Amniotic stem cell (primary cell): ENCODE measurements at regions not wholly inside any gene's neighbourhood (a gene's known extent, or its start where the extent isn't known, plus 50 kb on each side); places are given as distances from the start of the nearest gene placed in this dataset.
"Not testable (repeated sequence)": the region's sequence is repeated elsewhere in the genome, so short reads cannot be mapped to it uniquely, and the experiment has no call there.

Source experiments
- DNase-seq: peaks from one replicate; lab custom pipeline; 2025; lab: John Stamatoyannopoulos, UW

DNA sequence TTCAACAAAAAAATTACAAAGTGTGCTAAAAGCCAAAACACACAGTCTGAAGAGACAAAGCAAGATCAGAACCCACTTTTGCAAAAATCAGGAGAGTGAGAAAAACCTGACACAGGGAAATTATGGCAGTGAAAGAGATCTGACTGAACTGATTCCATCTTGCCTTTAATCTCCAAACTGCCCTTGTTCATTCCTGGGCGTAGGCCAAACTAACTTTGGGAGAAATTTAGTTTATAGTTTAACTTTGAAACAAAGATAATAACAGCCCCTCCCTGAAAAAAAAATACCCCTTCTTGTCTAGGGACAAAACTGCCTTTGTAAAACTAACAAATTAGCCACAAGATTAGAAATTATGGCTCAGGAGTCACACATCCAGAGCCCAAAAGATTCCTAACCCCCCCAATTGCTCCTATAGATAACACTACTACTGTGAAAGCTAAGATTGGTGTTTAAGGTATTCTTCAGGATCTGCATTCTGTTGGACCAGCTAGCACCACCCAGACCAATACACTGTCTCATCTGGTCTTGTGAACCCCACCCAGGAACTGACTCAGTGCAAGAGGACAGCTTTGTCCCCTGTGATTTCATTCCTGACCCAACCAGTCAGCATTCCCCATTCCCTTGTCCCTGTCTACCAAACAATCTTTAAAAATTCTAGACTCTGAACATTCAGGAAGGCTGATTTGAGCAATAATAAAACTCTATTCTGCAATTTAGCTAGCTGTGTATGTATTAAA is 226.1 kb upstream of the SH3BP4 start:
- no peak for DNase-seq

DNA sequence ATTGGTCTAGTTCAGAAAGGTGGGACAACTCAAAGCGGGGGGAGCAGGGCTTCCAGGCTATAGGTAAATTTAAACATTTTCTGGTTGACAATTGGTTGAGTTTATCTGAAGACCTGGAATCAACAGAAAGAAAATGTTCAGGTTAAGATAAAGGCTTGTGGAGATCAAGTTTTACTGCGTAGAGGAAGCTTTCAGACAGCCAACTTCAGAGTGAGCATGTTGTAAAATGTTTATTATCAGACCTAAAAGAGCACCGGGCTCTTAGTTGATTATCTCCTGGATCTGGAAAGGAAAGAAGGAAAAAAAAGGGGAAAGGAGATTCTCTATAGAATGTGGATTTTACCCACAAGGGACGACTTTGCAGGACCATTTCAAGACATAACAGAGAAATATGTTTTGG is 227.0 kb upstream of the SH3BP4 start:
- no peak for DNase-seq

DNA sequence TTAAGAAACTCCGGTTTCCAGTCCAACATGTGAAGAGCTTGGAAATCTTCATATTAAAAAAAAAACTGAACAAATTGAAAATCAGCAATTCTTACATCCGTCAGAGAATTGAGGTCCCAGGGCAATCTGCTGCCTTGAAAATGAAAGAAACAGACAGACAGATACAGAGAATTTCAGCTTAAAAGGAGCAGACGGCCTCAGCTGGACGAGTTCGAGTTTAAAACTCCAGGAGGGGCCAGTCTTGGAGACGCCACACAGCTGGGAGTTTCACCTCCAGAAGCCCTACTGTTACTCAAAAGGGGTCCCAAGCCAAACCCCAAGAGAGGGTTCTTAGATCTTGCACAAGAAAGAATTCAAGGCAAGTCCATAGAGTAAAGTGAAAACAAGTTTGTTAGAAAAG is 226.5 kb upstream of the ARL4C start:
- DNase-seq, result no peak

DNA sequence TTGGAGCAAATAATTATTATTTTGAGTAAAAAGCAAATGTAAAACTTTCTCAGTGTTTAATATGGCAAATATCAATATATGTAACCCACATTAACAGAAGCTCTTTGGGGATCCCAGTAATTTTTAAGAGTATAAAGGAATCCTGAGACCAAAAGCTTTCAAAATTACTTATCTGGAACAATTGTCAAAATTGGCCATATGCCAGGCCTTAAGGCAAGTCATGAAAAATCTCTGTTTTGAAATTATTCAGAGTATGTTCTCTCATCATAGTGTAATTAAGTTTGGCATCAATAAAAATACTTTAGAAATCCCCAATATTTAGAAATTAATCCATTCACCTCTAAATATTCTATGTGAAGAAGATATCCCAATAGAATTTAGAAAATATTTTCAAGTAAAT is 225.3 kb upstream of the ARL4C start:
- DNase-seq, result no peak

DNA sequence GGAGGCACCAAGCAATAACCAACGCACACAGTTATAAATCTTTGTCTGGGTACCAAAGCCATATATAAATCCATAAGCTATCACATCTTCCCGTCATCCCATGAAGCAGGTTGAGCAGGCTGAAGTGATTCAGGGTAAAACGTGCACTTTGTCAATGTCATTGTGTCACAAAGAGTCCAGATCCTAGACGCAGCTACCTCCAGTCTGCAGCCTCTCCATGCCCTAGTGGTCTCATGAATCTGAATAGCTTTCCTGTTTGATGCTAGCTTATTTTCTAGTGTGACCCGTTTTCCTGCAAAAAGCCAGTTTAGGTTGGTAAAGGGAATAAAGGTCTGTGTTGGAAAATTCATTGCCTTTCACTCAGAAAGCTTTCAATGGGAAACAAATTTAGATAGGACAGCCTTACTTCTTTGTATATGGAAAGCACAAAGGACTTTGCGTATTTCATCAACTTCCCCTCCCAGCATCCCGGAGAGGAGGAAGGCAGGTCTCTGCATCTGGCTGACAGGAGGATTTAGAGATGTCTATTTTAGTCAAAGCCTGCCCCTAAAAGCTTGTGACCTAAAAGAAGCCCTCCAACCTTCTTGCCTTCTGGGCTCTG is 222.3 kb upstream of the ARL4C start:
- no peak for DNase-seq

DNA sequence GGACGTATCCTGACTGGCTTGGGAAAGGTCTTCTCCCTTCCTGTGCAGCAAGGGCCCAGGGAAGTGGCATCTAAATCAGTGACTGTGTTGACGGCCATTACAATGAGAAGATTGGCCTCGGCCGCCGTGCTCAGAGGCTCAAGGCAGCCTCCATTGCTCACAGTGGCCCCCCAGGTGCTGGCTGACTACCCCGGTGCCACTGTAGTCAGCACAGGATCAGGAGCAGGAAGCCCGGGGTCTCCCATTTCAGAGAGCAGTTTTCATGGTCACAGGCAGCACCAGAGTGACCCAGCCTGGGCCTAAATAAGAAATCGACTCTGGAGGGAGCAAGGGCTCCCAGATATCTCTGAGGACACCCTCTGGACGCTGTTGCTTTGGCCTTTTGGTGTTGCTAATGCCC is 219.4 kb upstream of the ARL4C start:
- DNase-seq, result no peak

DNA sequence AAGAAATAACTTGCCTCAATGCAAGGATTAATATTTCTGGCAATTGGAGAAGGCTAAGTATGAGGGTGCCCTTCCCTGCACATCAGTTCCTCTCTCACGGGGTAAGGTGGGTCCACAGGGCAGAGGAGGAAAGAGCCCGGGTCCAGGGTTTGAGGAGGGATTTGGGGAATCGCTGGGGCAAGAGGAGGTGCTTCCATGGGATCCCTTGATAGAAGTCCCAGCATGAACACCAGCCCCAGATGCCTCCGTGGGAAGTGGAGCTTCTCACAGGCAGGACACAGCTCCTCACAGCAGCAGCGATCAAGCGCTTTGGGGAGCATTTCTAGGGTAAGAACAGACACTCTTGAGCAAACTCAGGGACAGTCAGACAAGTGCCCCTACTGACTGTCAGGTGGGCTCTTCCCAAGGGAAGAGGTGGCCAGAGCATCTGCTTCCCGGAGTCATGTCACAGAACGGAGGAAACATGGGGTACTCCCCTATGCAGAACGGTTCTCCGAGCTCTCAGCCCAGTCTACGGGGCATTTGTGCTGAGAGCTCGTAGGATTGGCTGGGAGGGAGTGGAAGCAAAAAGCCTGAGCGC is 218.9 kb upstream of the ARL4C start:
- no peak for DNase-seq

DNA sequence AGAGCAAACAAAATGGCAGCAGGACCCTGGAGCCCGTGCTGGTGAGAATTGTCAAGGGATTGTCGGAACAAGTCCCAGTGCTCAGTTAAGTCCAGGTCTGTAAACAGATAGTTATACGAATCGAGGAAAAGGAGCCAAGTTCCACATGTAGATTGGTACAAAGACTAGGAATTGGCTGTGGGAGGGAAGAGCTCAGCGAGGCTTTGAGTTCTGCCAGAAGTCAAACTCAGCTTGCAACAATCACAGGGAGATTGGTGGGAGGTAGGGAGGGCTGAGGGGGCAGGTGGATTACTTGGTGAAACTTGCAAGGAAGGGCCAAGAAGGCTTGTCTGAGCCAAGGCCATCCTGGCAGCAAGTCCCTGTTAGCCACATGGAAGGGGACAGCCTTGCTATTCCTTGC is 217.8 kb upstream of the ARL4C start:
- no peak for DNase-seq

DNA sequence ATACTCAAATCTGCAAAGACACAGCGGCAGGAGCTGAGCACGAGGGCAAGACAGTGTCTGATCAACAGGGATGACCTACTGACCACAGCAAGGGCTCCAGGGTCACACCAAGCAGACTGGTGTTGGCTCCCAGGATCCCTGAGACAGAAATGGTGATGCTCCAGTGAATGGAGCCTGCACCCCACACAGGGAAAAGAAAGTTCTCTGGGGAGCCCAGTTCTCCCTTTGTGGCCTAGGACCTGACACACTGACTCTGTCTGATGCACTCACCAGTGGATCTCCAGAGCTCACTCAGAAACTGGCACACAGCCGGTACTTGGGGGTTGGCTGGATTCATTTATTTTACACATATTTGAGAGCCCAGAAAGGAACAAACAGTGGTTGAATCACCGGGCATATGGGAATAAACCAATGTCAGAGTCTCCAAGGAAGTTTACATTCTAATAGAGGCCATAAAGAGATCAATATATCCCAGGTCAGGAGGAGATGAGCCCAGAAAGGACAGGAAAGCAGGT is 215.6 kb upstream of the ARL4C start:
- no peak for DNase-seq

DNA sequence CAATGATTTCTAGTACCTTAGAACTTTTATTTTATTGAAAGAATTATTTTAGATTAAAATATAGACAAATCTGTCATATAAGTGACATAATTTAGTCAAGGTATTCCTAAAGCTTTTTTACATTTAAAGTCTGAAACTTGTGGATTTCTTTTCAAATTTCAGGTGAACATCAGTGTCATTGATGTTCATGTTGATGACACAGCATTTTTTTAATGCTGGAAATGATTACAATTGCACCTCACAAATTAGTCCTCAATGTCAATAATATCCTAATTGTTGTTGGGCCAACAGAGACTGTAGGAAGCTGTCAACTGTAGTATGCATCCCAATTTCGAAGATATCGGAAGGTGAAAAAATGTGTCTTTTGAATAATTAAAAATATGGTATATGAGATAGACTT is 214.4 kb upstream of the ARL4C start:
- no peak for DNase-seq

DNA sequence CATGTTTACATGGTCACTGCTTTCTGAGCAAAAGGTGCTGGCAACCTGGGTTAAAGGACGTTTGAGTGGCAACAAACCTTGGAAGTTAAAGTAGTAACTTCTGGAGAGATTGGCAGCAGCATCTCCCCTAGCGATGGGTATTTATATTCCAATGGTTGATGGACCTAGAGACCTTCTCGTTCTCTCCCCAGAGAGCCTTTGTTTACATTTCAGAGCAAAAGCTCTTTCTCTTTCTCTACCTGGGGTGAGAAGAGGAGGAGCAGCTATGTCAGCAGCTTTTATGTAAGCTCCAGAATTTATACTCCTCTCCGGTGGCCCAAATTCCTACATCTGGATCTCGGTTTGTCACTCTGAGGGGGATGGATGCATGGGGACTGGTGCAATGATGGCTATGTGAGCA is 213.7 kb upstream of the ARL4C start:
- no peak for DNase-seq

DNA sequence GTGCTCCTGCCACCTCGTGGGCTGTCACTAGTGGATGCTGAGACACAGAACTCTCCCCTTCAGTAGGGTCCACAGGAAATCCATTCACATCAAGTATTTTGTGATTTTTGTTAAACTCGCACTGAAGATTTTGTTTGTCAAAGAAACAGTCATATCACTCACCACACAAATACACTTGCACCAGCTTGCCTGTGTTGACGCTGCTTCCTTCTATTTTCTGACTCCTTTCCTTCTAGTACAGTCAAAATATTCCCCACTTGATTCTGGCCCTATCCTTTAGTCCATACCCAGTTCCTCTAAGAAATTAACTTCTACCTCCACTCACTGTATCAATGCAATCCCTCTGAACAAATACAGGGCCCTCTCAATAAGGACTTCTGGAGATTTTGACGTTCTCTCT is 213.2 kb upstream of the ARL4C start:
- no peak for DNase-seq

DNA sequence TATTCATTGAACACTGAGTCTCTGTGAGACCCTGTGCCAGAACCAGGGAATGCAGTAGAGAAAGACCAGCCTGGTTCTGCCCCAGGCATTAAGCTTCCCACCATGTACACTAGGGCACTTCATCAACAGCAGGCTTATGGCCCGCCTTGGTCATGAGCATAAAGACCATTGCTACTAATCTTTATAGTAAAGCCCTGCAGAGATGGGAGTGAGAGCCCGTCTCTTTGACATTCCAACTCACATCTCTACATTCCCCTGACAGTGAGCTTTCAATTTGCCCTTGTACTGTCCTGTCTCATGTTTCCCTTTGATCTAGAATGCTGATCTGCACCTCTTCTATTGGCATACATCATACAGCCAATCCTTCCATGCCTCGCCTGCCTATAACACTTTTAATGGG is 211.8 kb upstream of the ARL4C start:
- no peak for DNase-seq

DNA sequence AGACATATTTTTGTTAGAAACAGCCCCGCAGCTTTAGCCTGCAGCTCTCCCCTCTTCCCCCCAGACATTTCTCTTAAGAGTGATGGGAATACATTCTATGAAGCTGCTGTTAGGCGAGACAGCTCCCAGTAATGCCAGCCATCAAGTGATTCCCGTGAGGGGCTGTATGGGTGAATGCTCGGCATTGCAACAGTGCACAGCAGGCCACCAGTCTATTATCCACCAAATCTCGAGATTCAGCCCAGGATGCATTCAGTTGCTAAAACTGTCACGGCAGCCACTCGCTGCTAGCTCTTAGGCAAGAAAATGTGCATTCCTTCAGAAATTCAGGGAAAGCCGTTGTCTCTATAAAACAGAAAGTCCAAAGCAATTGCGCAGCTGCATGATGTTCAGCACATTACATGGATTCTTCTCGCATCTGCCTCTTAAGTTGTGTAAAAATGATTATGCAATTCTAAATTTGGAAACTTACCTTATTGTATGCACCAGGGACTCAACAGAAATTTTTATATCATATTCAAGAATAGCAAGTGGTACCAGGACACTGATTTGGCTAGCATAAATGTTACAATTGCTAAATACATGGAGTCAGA is 211.3 kb upstream of the ARL4C start:
- no peak for DNase-seq

DNA sequence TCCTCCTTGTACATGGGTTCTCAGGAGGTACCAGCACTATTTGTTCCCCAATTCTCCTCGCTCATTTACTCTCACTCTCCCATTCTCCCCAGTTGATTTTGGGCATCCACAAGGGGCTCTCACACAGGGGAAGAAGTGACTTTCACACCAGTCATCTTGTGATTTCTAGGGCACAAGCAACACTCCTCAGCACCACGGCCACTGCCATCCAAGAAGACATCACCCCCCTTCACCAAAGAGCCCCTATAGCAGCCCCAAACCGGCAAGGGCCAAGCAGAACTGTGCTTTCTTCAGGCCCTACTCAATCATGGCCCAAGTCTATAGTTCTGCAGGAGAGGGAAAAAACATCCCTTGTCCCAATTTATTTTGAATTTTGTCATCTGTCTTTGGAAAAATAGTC is 209.2 kb upstream of the ARL4C start:
- DNase-seq, result no peak

DNA sequence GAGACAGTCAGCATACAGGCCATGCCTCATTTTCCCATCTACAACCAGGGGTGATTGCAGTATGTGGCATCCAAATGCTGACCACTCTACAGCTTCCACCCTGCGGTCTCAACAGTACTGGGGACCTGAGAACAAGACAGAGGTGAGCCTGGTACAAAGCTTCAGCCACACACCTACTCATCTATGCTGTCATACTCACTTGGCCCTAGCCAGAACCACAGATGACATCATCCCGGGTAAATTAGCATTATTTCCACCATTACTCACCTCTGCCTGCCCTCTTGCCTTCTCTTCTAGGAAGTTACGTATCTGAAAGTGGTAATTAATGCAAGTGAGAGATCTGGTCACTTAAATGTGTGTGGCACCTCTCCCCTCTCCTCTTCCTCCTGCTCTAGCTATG is 208.2 kb upstream of the ARL4C start:
- DNase-seq, result no peak

DNA sequence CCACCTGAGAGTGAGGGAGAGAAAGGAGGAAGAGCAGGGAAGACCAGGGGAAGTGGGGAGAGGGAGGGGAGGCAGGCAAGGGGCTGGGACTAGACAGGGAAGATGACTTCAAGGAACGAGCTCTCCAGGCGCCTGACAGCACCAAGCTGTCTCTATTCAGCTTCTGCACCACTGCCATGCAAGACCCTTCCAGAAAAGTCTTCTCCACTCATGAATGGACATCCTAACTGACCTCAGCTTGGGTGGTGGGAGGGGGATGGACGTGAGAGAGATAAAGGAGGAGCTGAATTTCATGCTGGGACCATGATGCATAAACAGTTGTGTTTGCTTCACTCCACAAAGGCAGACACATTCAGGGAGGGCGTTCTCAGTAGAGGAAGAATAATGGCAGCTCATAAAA is 206.4 kb upstream of the ARL4C start:
- DNase-seq, result no peak

DNA sequence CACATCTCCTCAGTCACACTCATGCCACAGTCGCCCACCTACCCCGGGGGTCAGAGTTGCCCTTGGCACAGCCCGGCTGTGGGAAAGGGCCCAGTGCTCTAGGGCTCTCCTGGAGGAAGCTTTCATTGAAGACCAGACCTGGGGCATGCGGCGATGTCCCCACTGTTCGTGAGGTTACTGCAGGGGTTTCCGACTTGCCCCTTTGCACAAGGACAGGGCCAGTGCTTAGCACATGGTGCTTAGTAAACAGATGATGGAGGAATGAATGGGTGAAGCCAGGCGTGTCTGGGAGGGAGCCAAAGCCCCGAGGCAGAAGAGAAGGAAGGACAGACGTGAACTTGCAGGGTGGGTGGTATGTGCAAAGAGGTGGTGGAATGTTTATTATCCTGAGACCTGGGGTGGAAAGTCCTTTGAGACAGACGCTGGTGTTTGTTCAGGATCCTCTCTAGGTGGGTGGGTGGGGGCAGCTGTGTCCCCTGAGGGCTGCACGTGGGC is 205.9 kb upstream of the ARL4C start:
- no peak for DNase-seq

DNA sequence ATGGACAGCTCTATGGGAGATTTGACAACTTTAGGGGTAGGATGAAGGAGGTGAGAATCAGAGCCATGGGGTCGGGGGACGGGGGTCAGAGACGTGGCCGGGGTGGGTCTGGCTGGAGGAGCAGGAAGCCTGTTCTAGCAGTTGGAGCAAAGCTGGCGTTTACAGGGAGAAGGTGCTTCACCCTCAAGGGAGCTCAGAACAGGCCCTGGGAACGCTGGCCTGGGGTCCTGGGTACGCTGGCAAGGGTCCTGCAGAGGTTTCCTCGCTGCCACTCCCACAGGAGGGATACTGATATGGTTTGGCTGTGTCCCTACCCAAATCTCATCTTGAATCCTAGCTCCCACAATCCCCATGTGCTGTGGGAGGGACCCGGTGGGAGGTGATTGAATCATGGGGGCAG is 205.0 kb upstream of the ARL4C start:
- no peak for DNase-seq

DNA sequence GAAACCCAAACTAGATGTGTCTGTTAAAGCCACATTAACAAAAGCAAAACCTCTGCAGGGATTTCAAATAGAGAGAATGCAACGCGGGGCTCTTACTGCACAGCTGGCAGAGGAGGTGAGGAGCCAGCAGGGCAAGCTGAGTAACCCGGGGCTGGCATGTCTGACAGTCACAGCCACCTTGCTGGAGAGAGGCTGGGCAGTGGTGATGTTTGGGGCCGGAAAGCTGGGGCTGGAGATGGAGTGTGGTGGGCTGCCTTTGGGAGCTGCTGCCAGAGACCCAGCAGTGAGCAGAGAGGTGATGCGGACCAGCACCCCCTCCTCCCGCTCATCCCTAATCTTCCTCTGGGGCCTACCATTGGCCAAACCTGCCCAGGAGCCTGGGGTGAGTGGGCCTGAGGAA is 204.5 kb upstream of the ARL4C start:
- DNase-seq, result no peak

DNA sequence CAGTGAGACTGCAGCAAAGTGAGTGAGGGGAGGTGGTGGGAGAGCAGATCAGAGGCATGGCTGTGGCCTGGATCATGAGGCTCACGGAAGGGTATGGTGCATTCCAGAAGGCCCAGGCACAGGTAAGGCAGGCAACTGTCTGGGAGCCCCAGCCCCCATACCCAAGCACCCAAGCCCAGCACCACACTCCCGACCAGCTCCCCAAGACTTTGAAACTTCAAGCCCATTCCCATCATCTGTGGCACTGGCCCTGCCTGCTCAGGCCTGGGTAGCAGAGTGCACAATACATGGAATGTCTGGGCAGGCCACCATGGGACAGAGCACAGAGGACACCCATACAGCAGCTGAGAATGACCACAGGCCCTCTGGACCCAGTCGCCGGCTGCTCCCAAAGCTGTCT is 202.6 kb upstream of the ARL4C start:
- no peak for DNase-seq

DNA sequence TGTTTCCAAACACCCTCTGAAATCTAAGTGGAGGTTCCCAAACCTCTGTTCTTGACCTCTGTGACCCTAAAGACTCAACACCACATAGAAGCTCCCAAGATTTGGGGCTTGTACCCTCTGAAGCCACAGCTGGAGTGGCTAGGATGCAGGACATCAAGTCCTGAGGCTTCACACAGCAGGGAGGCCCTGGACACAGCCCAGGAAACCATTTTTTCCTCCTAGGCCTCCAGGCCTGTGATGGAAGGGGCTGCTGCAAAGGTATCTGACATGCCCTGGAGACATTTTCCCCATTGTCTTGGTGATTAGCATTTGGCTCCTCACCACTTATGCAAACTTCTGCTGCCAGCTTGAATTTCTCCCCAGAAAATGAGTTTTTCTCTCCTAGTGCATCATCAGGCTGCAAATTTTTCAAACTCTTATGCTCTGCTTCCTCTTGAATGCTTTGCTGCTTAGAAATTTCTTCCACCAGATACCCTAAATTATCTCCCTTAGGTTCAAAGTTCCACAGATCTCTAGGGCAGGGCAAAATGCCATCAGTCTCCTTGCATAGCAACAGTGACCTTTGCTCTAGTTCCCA is 200.5 kb upstream of the ARL4C start:
- not testable (repeated sequence) for DNase-seq

DNA sequence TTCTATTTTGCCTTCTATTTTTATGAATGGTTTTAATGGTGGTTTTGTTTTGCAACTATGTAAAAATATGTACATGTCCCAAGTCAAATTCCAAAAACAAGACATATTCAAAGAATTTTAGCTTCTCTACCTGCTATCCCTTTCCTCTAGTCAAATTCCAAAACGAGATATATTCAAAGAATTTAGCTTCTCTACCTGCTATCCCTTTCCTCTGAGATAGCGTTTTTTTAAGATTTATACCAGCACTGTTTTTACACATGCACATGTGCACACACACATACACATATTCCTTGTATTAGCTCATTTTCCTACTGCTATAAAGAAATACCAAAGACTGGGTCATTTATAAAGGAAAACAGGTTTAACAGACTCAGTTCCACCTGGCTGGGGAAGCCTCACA is 199.1 kb upstream of the ARL4C start:
- DNase-seq, result no peak
